ENCODE measurements at regions not wholly inside any gene's neighbourhood (a gene's known extent, or its start where the extent isn't known, plus 50 kb on each side); places are given as distances from the start of the nearest gene placed in this dataset.

GRCh38 chr14:81859046-81859445 is 325.4 kb upstream of the SEL1L start:
- no peak for TF ChIP-seq POLR2A (IDR thresholded peaks at IDR 0.05; ENCODE audit: low read length)
- no peak for TF ChIP-seq GATA1 (IDR thresholded peaks at IDR 0.05; ENCODE audit: low read depth, low read length)

Data from erythroblast (primary cell).